ENCODE measurements at regions not wholly inside any gene's neighbourhood (a gene's known extent, or its start where the extent isn't known, plus 50 kb on each side); places are given as distances from the start of the nearest gene placed in this dataset.

DNA sequence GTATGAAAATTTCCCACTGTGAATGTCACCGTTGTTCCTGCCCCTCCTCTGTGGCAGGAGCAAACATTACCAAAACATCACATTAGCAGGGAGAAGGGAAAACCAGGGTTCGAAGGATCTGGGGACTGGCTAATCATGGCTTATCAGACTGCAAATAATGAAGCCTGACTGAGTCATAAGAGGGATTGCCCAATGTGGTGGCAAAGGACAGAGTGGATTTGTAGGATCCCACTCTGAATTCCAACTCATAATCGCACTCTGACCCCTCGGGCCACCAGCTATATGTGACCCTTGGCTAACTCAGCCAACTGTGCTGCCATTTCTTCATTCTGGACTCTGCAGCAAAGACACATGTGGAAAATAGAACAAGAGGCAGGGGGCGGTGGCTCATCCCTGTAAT, 347.3 kb upstream of the AUTS2 start:
- TF ChIP-seq POLR2A (IDR thresholded peaks at IDR 0.05) (no peak), POLR2AphosphoS5 (IDR thresholded peaks at IDR 0.05) (no peak)
- TF ChIP-seq, protein P1, sequence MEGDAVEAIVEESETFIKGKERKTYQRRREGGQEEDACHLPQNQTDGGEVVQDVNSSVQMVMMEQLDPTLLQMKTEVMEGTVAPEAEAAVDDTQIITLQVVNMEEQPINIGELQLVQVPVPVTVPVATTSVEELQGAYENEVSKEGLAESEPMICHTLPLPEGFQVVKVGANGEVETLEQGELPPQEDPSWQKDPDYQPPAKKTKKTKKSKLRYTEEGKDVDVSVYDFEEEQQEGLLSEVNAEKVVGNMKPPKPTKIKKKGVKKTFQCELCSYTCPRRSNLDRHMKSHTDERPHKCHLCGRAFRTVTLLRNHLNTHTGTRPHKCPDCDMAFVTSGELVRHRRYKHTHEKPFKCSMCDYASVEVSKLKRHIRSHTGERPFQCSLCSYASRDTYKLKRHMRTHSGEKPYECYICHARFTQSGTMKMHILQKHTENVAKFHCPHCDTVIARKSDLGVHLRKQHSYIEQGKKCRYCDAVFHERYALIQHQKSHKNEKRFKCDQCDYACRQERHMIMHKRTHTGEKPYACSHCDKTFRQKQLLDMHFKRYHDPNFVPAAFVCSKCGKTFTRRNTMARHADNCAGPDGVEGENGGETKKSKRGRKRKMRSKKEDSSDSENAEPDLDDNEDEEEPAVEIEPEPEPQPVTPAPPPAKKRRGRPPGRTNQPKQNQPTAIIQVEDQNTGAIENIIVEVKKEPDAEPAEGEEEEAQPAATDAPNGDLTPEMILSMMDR (IDR thresholded peaks at IDR 0.05), result no peak
